HEK293T (cell line): ENCODE measurements at regions not wholly inside any gene's neighbourhood (a gene's known extent, or its start where the extent isn't known, plus 50 kb on each side); places are given as distances from the start of the nearest gene placed in this dataset.

ENCODE experiments used
- CTCF ChIA-PET: fragments of 350-600 bp; formaldehyde crosslinking; extraction: SDS; loops from one replicate; lab custom pipeline; 2021; ENCODE audit warnings: antibody characterized with exemption, inconsistent platforms; lab: Yijun Ruan, JAX
- POLR2A ChIA-PET: fragments of 350-600 bp; formaldehyde crosslinking; extraction: SDS; loops from one replicate; lab custom pipeline; 2020; ENCODE audit warnings: antibody characterized with exemption, inconsistent platforms; lab: Yijun Ruan, JAX
- DNase-seq: peaks from one replicate; pipeline ENCODE4 v3.0.0; 2012; ENCODE audit warnings: mixed read lengths; ENCODE audit errors: extremely low spot score
- ARNT ChIP-seq: fragments of 450-650 bp; IDR thresholded peaks from 2 replicates; pipeline ENCODE4 v1.6.1; 2017; ENCODE audit warnings: mild to moderate bottlenecking
- BHLHE40 ChIP-seq: fragments of 450-650 bp; IDR thresholded peaks from 2 replicates; pipeline ENCODE4 v1.6.1; 2016; ENCODE audit warnings: mild to moderate bottlenecking, moderate library complexity, borderline replicate concordance
- CTBP1 ChIP-seq: fragments of 450-650 bp; IDR thresholded peaks from 2 replicates; pipeline ENCODE4 v1.6.1; 2016; ENCODE audit warnings: borderline replicate concordance
- ELF4 ChIP-seq: fragments of 450-650 bp; IDR thresholded peaks from 2 replicates; pipeline ENCODE4 v1.6.1; 2017; ENCODE audit warnings: antibody characterized with exemption
- FOXA1 ChIP-seq: fragments of 450-650 bp; IDR thresholded peaks from 2 replicates; pipeline ENCODE4 v1.6.1; 2016; ENCODE audit warnings: mild to moderate bottlenecking
- FOXK2 ChIP-seq: fragments of 450-650 bp; IDR thresholded peaks from 2 replicates; pipeline ENCODE4 v1.6.1; 2016; ENCODE audit warnings: mild to moderate bottlenecking
- FOXM1 ChIP-seq: fragments of 450-650 bp; IDR thresholded peaks from 2 replicates; pipeline ENCODE4 v1.6.1; 2017; ENCODE audit warnings: mild to moderate bottlenecking, borderline replicate concordance
- HDGF ChIP-seq: fragments of 450-650 bp; IDR thresholded peaks from 2 replicates; pipeline ENCODE4 v1.6.1; 2017; ENCODE audit warnings: antibody characterized with exemption, borderline replicate concordance
- L3MBTL2 ChIP-seq: fragments of 450-650 bp; conservative IDR thresholded peaks from 2 replicates; pipeline ENCODE4 v1.6.1; 2016; ENCODE audit warnings: mild to moderate bottlenecking
- LEF1 ChIP-seq: fragments of 450-650 bp; IDR thresholded peaks from 2 replicates; pipeline ENCODE4 v1.6.1; 2017; ENCODE audit warnings: mild to moderate bottlenecking, borderline replicate concordance
- NFRKB ChIP-seq: fragments of 450-650 bp; IDR thresholded peaks from 2 replicates; pipeline ENCODE4 v1.6.1; 2016; ENCODE audit warnings: mild to moderate bottlenecking, moderate library complexity
- PKNOX1 ChIP-seq: fragments of 450-650 bp; IDR thresholded peaks from 2 replicates; pipeline ENCODE4 v1.6.1; 2016
- SP1 ChIP-seq: fragments of 450-650 bp; IDR thresholded peaks from 2 replicates; pipeline ENCODE4 v1.6.1; 2017
- SUZ12 ChIP-seq: fragments of 450-650 bp; IDR thresholded peaks from 2 replicates; pipeline ENCODE4 v1.6.1; 2016; ENCODE audit warnings: mild to moderate bottlenecking
- TARDBP ChIP-seq: fragments of 450-650 bp; IDR thresholded peaks from 2 replicates; pipeline ENCODE4 v1.6.1; 2016
- ZNF384 ChIP-seq: fragments of 450-650 bp; IDR thresholded peaks from 2 replicates; pipeline ENCODE4 v1.6.1; 2016

DNA sequence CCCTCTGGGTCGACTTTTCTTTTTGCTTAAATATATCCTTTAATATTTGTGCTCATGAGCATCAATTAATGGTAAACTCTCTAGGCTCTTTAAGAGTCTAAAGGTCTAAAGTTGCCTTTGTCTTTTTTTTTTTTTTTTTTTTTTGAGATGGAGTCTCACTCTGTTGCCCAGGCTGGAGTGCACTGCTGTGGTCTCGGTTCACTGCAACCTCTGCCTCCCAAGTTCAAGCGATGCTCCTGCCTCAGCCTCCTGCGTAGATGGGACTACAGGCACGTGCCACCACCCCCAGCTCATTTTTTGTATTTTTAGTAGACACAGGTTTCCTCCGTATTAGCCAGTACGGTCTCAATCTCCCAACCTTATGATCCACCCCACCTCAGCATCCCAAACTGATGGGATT is 122.0 kb upstream of the TMEM170B start:
- ChIA-PET POLR2A (no interaction called here), CTCF (interaction anchor here (1.7 kb wide), 1 partner anchor 81 kb away, joined by 6 read pairs; no protein-coding TSS in a partner anchor)
- no peak for DNase-seq
- no peak for TF ChIP-seq FOXK2
- no peak for TF ChIP-seq HDGF

- ChIA-PET POLR2A (no interaction called here), CTCF (interaction anchor here (1.7 kb wide), 1 partner anchor 82 kb away, joined by 6 read pairs; no protein-coding TSS in a partner anchor)
- no peak for TF ChIP-seq ELF4
- DNase-seq = no peak
Observed at GRCh38 chr6:11414176-11414963, 123.2 kb upstream of the TMEM170B start.

- ChIA-PET CTCF (no interaction called here), POLR2A (no interaction called here)
- TF ChIP-seq L3MBTL2 = no peak
- no peak for TF ChIP-seq CTBP1
- TF ChIP-seq ARNT = no peak
- no peak for DNase-seq
Observed at GRCh38 chr6:11413728-11414127, 123.8 kb upstream of the TMEM170B start.

DNA sequence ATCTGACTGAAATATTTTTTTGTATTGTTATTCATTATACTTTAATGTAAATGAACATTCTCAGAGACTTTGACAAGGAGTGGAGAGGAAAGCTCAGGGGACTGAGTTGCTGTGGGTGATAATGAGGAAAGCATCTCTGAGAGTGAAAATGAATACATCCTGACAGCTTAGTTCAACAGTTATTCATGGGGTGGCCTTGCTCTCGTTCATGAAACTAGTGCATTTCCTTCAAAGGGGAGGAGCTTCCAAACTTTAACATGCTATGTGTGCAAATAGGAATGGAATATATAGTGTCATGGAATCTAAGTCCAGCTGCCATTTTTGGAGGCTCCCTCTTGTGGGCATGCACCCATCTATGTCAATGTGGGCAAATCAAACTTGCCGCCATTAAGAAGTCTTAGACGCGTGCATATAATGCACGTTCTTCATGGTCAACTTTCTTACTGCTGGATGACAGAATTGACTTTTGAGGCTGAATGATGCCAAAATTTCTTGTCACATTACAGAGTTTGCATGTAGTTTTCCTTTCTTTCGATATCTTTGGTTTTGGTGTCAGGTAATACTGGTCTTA is 124.3 kb upstream of the TMEM170B start:
- TF ChIP-seq NFRKB (no peak), BHLHE40 (no peak), FOXA1 (no peak), HDGF (no peak), SP1 (no peak), ZNF384 (no peak)
- DNase-seq = no peak
- CTCF ChIA-PET = no interaction called here
- POLR2A ChIA-PET = no interaction called here

GRCh38 chr6:11412616-11413015 is 124.9 kb upstream of the TMEM170B start:
- POLR2A ChIA-PET = no interaction called here
- CTCF ChIA-PET = no interaction called here
- TF ChIP-seq NFRKB (no peak), CTBP1 (no peak), LEF1 (no peak), FOXA1 (no peak), SUZ12 (no peak), FOXM1 (no peak), BHLHE40 (no peak), FOXK2 (no peak), ELF4 (no peak), ZNF384 (no peak), HDGF (no peak), ARNT (no peak), TARDBP (no peak)
- DNase-seq = no peak

DNA sequence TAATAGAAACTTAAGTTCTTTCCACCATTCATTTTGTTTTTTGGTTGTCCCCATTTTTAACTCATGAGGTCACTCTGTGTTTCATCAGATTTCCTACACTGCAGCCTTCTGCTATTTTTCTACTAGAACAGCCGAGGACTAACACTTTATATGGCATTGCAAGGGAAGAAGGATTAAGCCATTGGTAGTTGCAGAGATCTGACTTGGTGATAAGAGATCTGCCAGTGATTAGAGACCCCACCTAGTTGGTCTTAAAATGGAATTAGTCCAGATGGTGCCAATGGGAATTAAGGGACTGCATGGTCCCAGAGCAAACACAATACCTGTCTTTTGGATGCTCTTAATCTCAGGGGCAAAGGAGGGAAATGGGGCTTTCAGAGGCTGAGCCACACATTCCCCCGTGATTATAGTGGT is 125.5 kb upstream of the TMEM170B start:
- no peak for DNase-seq
- ChIA-PET POLR2A (no interaction called here), CTCF (no interaction called here)
- TF ChIP-seq HDGF (no peak), PKNOX1 (no peak), ARNT (no peak), L3MBTL2 (no peak), SP1 (no peak), CTBP1 (no peak), BHLHE40 (no peak), TARDBP (no peak), SUZ12 (no peak), ELF4 (no peak), FOXK2 (no peak), FOXM1 (no peak), FOXA1 (no peak), NFRKB (no peak), LEF1 (no peak), ZNF384 (no peak)

DNA sequence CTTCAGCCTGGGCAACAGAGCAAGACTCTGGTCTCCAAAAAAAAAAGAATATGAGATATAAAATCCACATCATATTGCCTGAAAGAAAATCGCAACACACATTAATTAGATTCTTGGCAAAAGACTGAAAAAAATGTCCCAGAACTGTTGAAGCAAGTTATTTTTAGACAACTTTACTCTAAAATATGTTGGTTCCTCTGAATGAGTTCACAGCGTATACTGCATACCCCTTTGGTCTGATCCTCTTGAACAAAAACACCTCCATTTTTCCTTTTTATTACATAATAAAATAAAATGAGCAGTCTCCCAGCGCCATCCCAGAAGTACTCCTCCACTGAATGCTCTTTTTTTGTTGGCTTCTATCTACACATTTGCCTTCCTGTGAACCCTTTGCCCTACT is 126.0 kb upstream of the TMEM170B start:
- no peak for DNase-seq
- POLR2A ChIA-PET = no interaction called here
- CTCF ChIA-PET = interaction anchor here (1.1 kb wide), 1 partner anchor 85 kb away, joined by 4 read pairs; no protein-coding TSS in a partner anchor
- no peak for TF ChIP-seq SP1
- no peak for TF ChIP-seq BHLHE40
- TF ChIP-seq FOXM1 = no peak
- TF ChIP-seq HDGF = no peak
- TF ChIP-seq FOXK2 = no peak
- no peak for TF ChIP-seq ZNF384
- no peak for TF ChIP-seq ELF4
- no peak for TF ChIP-seq LEF1
- no peak for TF ChIP-seq NFRKB
- TF ChIP-seq FOXA1 = no peak
- no peak for TF ChIP-seq PKNOX1
- no peak for TF ChIP-seq SUZ12
- TF ChIP-seq ARNT = no peak
- TF ChIP-seq CTBP1 = no peak
- TF ChIP-seq TARDBP = no peak
- no peak for TF ChIP-seq L3MBTL2
